GM12878 (cell line): ENCODE measurements at regions not wholly inside any gene's neighbourhood (a gene's known extent, or its start where the extent isn't known, plus 50 kb on each side); places are given as distances from the start of the nearest gene placed in this dataset.

ENCODE experiments used
- ATAC-seq: fragments of 200-7000 bp; cut with Tn5 transposase; 3 replicates; pipeline ENCODE4 v1.9.1; 2020; ENCODE audit warnings: mild to moderate bottlenecking, moderate library complexity
- BruUV-seq: library from RNA; stranded (reverse); fragments of 400-500 nt; replicated peaks from 2 replicates; lab custom pipeline; 2021; lab: Mats Ljungman, UMichigan
- CTCF ChIA-PET: fragments of 300-600 bp; sonication (Branson Sonifier 250); formaldehyde crosslinking; extraction: SDS; loops from one replicate; lab custom pipeline; 2021; ENCODE audit warnings: inconsistent platforms; lab: Yijun Ruan, JAX
- POLR2A ChIA-PET: fragments of 350-600 bp; formaldehyde crosslinking; extraction: SDS; loops from one replicate; lab custom pipeline; 2021; ENCODE audit warnings: inconsistent platforms; lab: Charles Lee
- RAD21 ChIA-PET: fragments of 300-600 bp; sonication (Branson Sonifier 250); formaldehyde crosslinking; loops from one replicate; lab custom pipeline; 2023; ENCODE audit warnings: antibody characterized with exemption; ENCODE audit not compliant: unreplicated experiment; lab: Charles Lee
- SMC1A ChIA-PET: fragments of 300-600 bp; sonication (Branson Sonifier 250); formaldehyde crosslinking; loops from one replicate; lab custom pipeline; 2023; ENCODE audit not compliant: unreplicated experiment, uncharacterized antibody; lab: Charles Lee
- DNase-seq: peaks from one replicate; pipeline ENCODE4 v3.0.0-alpha.2; 2011; ENCODE audit warnings: low read depth, low spot score
- FAIRE-seq: peaks from 3 replicates; lab custom pipeline; 2011; peaks lifted over from hg19 to GRCh38; lab: Jason Lieb, UNC
- H2AFZ ChIP-seq: 2 replicates; pipeline ENCODE4 v1.6.0; 2011; ENCODE audit warnings: low read depth, low read length, control low read depth; ENCODE audit not compliant: control insufficient read depth
- H3K27ac ChIP-seq: 2 replicates; pipeline ENCODE4 v1.5.1; 2011; ENCODE audit warnings: control low read depth; ENCODE audit not compliant: control insufficient read depth, insufficient read depth
- H3K27me3 ChIP-seq, 2 experiments: replicated peaks in 1 of 2; 2 replicates each; pipeline versions ENCODE4 v1.6.0 to v1.6.1; 2011; ENCODE audit warnings: low read length in 1 of 2; ENCODE audit not compliant: control insufficient read depth in 2 of 2, insufficient read depth in 2 of 2
- H3K36me3 ChIP-seq, 2 experiments: 2 replicates each; pipeline ENCODE4 v1.5.1; 2011; ENCODE audit warnings: low read length in 1 of 2; ENCODE audit not compliant: control insufficient read depth in 2 of 2, insufficient read depth in 2 of 2
- H3K4me1 ChIP-seq: 2 replicates; pipeline ENCODE4 v1.6.1; 2011; ENCODE audit warnings: mild to moderate bottlenecking, low read length, moderate library complexity, mixed read lengths; ENCODE audit not compliant: control insufficient read depth, insufficient read depth
- H3K4me2 ChIP-seq: 2 replicates; pipeline ENCODE4 v1.6.0; 2011; ENCODE audit warnings: control low read depth; ENCODE audit not compliant: control insufficient read depth, insufficient read depth
- H3K4me3 ChIP-seq: fragments of 200-600 bp; sonication (generic); 2 replicates; pipeline ENCODE4 v1.5.1; 2016
- H3K79me2 ChIP-seq: 2 replicates; pipeline ENCODE4 v1.6.0; 2011; ENCODE audit warnings: low read length; ENCODE audit not compliant: control insufficient read depth, insufficient read depth
- H3K9ac ChIP-seq: 2 replicates; pipeline ENCODE4 v1.8.0; 2011; ENCODE audit warnings: low read length, control low read depth, mixed read lengths; ENCODE audit not compliant: control insufficient read depth, insufficient read depth
- H3K9me3 ChIP-seq: replicated peaks from 3 replicates; pipeline ENCODE4 v1.5.1; 2011; ENCODE audit warnings: mild to moderate bottlenecking, low read length; ENCODE audit not compliant: control insufficient read depth, insufficient read depth
- H4K20me1 ChIP-seq: 2 replicates; pipeline ENCODE4 v1.6.0; 2011; ENCODE audit not compliant: control insufficient read depth, insufficient read depth
- BACH1 ChIP-seq: fragments of 450-650 bp; IDR thresholded peaks from 2 replicates; pipeline ENCODE4 v1.6.1; 2017; ENCODE audit warnings: mild to moderate bottlenecking, borderline replicate concordance
- EZH2 ChIP-seq: IDR thresholded peaks from 2 replicates; pipeline ENCODE4 v1.6.1; 2012; ENCODE audit warnings: low read depth, mild to moderate bottlenecking, control low read depth, inconsistent platforms, low read length, borderline replicate concordance; ENCODE audit not compliant: control insufficient read depth
- HCFC1 ChIP-seq: fragments of 150-350 bp; IDR thresholded peaks from 2 replicates; pipeline ENCODE4 v1.6.1; 2014; ENCODE audit warnings: low read length
- KDM1A ChIP-seq: fragments of 200-600 bp; sonication (generic); IDR thresholded peaks from 2 replicates; pipeline ENCODE4 v1.6.1; 2016; ENCODE audit warnings: borderline replicate concordance
- MTA2 ChIP-seq: fragments of 450-650 bp; IDR thresholded peaks from 2 replicates; pipeline ENCODE4 v1.6.1; 2016; ENCODE audit warnings: low read depth, mild to moderate bottlenecking, moderate library complexity
- NR2C2 ChIP-seq: IDR thresholded peaks from 2 replicates; pipeline ENCODE4 v1.6.1; 2011; ENCODE audit warnings: borderline replicate concordance, low read depth; ENCODE audit not compliant: control insufficient read depth, insufficient read length
- RAD21 ChIP-seq: IDR thresholded peaks from 2 replicates; pipeline ENCODE4 v1.6.1; 2011; ENCODE audit warnings: mild to moderate bottlenecking, low read depth, low read length, moderate library complexity; ENCODE audit not compliant: insufficient read depth
- SPI1 ChIP-seq: IDR thresholded peaks from 2 replicates; pipeline ENCODE4 v1.6.1; 2011; ENCODE audit warnings: low read depth, mild to moderate bottlenecking, low read length, moderate library complexity, borderline replicate concordance; ENCODE audit not compliant: insufficient read depth
- TARDBP ChIP-seq: IDR thresholded peaks from 2 replicates; pipeline ENCODE4 v1.6.1; 2016; ENCODE audit warnings: borderline replicate concordance
- TBL1XR1 ChIP-seq: IDR thresholded peaks from 2 replicates; pipeline ENCODE4 v1.6.1; 2012; ENCODE audit warnings: low read depth, low read length, improper control_type of control experiment
- TCF7 ChIP-seq: IDR thresholded peaks from 2 replicates; pipeline ENCODE4 v1.6.1; 2014; ENCODE audit warnings: antibody characterized with exemption, borderline replicate concordance
- WGBS: methylation state at CpG from one replicate; pipeline ENCODE4 v1.1.6; 2016; ENCODE audit warnings: low lambda C conversion rate; ENCODE audit not compliant: insufficient replicate concordance, insufficient coverage; ENCODE audit errors: missing lambda C conversion rate; 5-methylcytosine and 5-hydroxymethylcytosine counted together
- in situ Hi-C: fragments of 300-500 bp; cut with MboI; formaldehyde crosslinking; loops from 9 replicates; pipeline ENCODE4 v1.14.3; 2018; ENCODE audit warnings: mixed read lengths
- intact Hi-C: fragments of 100-400 bp; cut with micrococcal nuclease; formaldehyde crosslinking; loops from one replicate; pipeline ENCODE4 v1.14.2; 2022; ENCODE audit not compliant: unreplicated experiment
- TF ChIP-seq, protein P1 (sequence below): IDR thresholded peaks from 2 replicates; pipeline ENCODE4 v1.6.1; 2012; ENCODE audit warnings: low read depth, low read length, improper control_type of control experiment
- TF ChIP-seq, protein P2 (sequence below), 3 experiments: IDR thresholded peaks in 2 of 3; conservative IDR thresholded peaks in 1 of 3; 2 replicates each; pipeline ENCODE4 v1.5.1; 2011; ENCODE audit warnings: low read depth in 3 of 3, low read length in 3 of 3, mild to moderate bottlenecking in 3 of 3, control low read depth in 2 of 3, moderate library complexity in 2 of 3, inconsistent platforms in 1 of 3, mixed read lengths in 1 of 3; ENCODE audit not compliant: control insufficient read depth in 2 of 3, insufficient read depth in 1 of 3; ENCODE audit errors: extremely low read depth in 1 of 3
- TF ChIP-seq, protein P3 (sequence below): fragments of 450-650 bp; conservative IDR thresholded peaks from 2 replicates; pipeline ENCODE4 v1.6.1; 2017; ENCODE audit warnings: mild to moderate bottlenecking, moderate library complexity

DNA sequence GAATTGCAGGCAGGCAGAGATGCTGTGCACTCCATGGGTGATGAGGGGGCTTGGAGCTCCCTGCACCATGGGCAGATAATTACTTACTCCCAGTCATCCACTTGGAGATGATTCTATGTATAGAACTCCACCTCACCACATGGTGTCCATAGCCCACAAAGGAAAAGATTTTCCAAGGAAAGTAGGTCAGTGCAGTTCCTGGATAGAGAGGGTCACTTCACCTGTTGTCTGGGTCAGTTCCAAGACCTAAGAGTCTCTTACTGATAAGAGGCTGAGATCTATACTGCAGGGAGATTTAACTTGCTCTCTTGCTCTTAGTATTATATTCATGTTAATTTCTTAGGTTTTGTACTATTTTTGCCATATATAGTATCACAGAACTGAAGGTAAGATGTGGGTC, 113.9 kb upstream of the BRINP1 start:
- Histone ChIP-seq H3K27me3 (no peaks in the 10 kb centered on the region), H3K36me3 (no peaks in the 10 kb centered on the region), H3K27ac (no peak overlapping the region), H3K4me2 (no peak overlapping the region), H4K20me1 (no peaks in the 10 kb centered on the region), H3K9ac (no peak overlapping the region), H3K79me2 (no peaks in the 10 kb centered on the region), H3K4me3 (no peak overlapping the region), H3K9me3 (no peaks in the 10 kb centered on the region), H3K4me1 (no peaks in the 10 kb centered on the region), H2AFZ (no peak overlapping the region)
- FAIRE-seq (no peak), DNase-seq (no peak), ATAC-seq (no peak)
- ChIA-PET CTCF (no interaction called here), RAD21 (no interaction called here), SMC1A (no interaction called here), POLR2A (no interaction called here)
- in situ Hi-C loops (no loop called here), intact Hi-C loops (no loop called here)
- no TSS peak for BruUV-seq
- TF ChIP-seq BACH1 (no peak), TARDBP (no peak), SPI1 (no peak), RAD21 (no peak), KDM1A (no peak), TBL1XR1 (no peak), HCFC1 (no peak), TCF7 (no peak), EZH2 (no peak)
- TF ChIP-seq, protein P1, sequence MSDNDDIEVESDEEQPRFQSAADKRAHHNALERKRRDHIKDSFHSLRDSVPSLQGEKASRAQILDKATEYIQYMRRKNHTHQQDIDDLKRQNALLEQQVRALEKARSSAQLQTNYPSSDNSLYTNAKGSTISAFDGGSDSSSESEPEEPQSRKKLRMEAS = no peak

DNA sequence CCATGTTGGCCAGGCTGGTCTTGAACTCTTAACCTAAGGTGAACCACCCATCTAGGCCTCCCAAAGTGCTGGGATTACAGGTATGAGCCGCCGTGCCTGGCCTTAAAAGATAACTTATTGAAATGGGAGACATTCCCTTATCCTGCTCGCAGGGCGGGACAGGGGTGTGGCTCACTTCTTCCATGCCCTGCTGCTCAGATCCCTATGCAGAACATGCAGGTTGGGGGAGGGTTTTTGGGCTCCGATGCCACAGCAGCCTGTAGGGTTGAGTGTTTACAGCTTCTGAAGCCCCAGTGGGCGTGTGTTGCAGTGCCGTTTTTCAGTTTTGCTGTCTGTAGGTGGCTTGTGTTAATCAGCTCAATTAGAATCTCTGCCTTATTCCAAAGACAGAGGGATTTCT, 108.0 kb upstream of the BRINP1 start:
- 37% methylated on average over 7 of the region's 7 CpGs for WGBS
- FAIRE-seq = no peak
- TF ChIP-seq, protein P2, sequence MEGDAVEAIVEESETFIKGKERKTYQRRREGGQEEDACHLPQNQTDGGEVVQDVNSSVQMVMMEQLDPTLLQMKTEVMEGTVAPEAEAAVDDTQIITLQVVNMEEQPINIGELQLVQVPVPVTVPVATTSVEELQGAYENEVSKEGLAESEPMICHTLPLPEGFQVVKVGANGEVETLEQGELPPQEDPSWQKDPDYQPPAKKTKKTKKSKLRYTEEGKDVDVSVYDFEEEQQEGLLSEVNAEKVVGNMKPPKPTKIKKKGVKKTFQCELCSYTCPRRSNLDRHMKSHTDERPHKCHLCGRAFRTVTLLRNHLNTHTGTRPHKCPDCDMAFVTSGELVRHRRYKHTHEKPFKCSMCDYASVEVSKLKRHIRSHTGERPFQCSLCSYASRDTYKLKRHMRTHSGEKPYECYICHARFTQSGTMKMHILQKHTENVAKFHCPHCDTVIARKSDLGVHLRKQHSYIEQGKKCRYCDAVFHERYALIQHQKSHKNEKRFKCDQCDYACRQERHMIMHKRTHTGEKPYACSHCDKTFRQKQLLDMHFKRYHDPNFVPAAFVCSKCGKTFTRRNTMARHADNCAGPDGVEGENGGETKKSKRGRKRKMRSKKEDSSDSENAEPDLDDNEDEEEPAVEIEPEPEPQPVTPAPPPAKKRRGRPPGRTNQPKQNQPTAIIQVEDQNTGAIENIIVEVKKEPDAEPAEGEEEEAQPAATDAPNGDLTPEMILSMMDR (IDR thresholded peaks at IDR 0.05 in 2 of 3, conservative IDR thresholded peaks at IDR 0.05 in 1 of 3; ENCODE audit: control insufficient read depth in 2 of 3, extremely low read depth in 1 of 3, insufficient read depth in 1 of 3, low read depth in 3 of 3, low read length in 3 of 3) = no peak
- TF ChIP-seq, protein P3, sequence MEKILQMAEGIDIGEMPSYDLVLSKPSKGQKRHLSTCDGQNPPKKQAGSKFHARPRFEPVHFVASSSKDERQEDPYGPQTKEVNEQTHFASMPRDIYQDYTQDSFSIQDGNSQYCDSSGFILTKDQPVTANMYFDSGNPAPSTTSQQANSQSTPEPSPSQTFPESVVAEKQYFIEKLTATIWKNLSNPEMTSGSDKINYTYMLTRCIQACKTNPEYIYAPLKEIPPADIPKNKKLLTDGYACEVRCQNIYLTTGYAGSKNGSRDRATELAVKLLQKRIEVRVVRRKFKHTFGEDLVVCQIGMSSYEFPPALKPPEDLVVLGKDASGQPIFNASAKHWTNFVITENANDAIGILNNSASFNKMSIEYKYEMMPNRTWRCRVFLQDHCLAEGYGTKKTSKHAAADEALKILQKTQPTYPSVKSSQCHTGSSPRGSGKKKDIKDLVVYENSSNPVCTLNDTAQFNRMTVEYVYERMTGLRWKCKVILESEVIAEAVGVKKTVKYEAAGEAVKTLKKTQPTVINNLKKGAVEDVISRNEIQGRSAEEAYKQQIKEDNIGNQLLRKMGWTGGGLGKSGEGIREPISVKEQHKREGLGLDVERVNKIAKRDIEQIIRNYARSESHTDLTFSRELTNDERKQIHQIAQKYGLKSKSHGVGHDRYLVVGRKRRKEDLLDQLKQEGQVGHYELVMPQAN = no peak
- no peak for TF ChIP-seq MTA2
- TF ChIP-seq NR2C2 = no peak

More for the DNA sequence above, 108.0 kb upstream of the BRINP1 start:
- H3K36me3 ChIP-seq = no peaks in the 10 kb centered on the region
- ATAC-seq = no peak
- H3K9me3 ChIP-seq = no peaks in the 10 kb centered on the region
- POLR2A ChIA-PET = no interaction called here
- H3K4me3 ChIP-seq = no peak overlapping the region
- RAD21 ChIA-PET = no interaction called here
- no peak overlapping the region for H2AFZ ChIP-seq
- no peak overlapping the region for H3K4me2 ChIP-seq
- no peaks in the 10 kb centered on the region for H3K4me1 ChIP-seq
- H3K27ac ChIP-seq = no peak overlapping the region
- no peaks in the 10 kb centered on the region for H4K20me1 ChIP-seq
- H3K27me3 ChIP-seq = no peaks in the 10 kb centered on the region
- CTCF ChIA-PET = no interaction called here
- intact Hi-C loops = no loop called here
- H3K9ac ChIP-seq = no peak overlapping the region
- DNase-seq = no peak
- no TSS peak for BruUV-seq
- in situ Hi-C loops = no loop called here
- no peaks in the 10 kb centered on the region for H3K79me2 ChIP-seq
- SMC1A ChIA-PET = no interaction called here
